NCI-H1105 treated with DMSO at 0.1 percent for 48 hours (cell line): ENCODE measurements at regions not wholly inside any gene's neighbourhood (a gene's known extent, or its start where the extent isn't known, plus 50 kb on each side); places are given as distances from the start of the nearest gene placed in this dataset.

Experiments
- DNase-seq: peaks from one replicate; lab custom pipeline; 2025; lab: John Stamatoyannopoulos, UW

GRCh38 chr5:129341306-129341705 is 118.8 kb upstream of the ADAMTS19 start:
- DNase-seq = no peak

GRCh38 chr5:129342796-129343195 is 117.3 kb upstream of the ADAMTS19 start:
- no peak for DNase-seq

- no peak for DNase-seq
These were observed 114.7 kb upstream of the ADAMTS19 start for GRCh38 chr5:129345213-129345924.

- no peak for DNase-seq
These were observed 103.3 kb upstream of the ADAMTS19 start for GRCh38 chr5:129356846-129357245.

- no peak for DNase-seq
These were observed 102.0 kb upstream of the ADAMTS19 start for GRCh38 chr5:129358069-129358468.

GRCh38 chr5:129359450-129359849 is 100.6 kb upstream of the ADAMTS19 start:
- no peak for DNase-seq

GRCh38 chr5:129361441-129362025 is 98.6 kb upstream of the ADAMTS19 start:
- no peak for DNase-seq

- DNase-seq = no peak
These were observed 97.6 kb upstream of the ADAMTS19 start for GRCh38 chr5:129362456-129362855.

GRCh38 chr5:129363991-129364390 is 96.1 kb upstream of the ADAMTS19 start:
- no peak for DNase-seq

- no peak for DNase-seq
These were observed 92.2 kb upstream of the ADAMTS19 start for GRCh38 chr5:129367883-129368282.

- DNase-seq = no peak
These were observed 88.1 kb upstream of the ADAMTS19 start for GRCh38 chr5:129372025-129372424.

GRCh38 chr5:129377504-129377903 is 82.6 kb upstream of the ADAMTS19 start:
- DNase-seq = peak; percentile 85

- no peak for DNase-seq
These were observed 81.1 kb upstream of the ADAMTS19 start for GRCh38 chr5:129378961-129379360.

- DNase-seq = no peak
These were observed 80.7 kb upstream of the ADAMTS19 start for GRCh38 chr5:129379406-129379805.

- no peak for DNase-seq
These were observed 77.0 kb upstream of the ADAMTS19 start for GRCh38 chr5:129382921-129383672.

GRCh38 chr5:129384193-129384592 is 75.9 kb upstream of the ADAMTS19 start:
- no peak for DNase-seq

GRCh38 chr5:129384736-129385135 is 75.4 kb upstream of the ADAMTS19 start:
- DNase-seq = no peak

- DNase-seq = no peak
These were observed 72.2 kb upstream of the ADAMTS19 start for GRCh38 chr5:129387944-129388343.

- no peak for DNase-seq
These were observed 67.4 kb upstream of the ADAMTS19 start for GRCh38 chr5:129392681-129393080.

- no peak for DNase-seq
These were observed 64.9 kb upstream of the ADAMTS19 start for GRCh38 chr5:129395247-129395646.

GRCh38 chr5:129398026-129398678 is 61.9 kb upstream of the ADAMTS19 start:
- no peak for DNase-seq

GRCh38 chr5:129399069-129399468 is 61.0 kb upstream of the ADAMTS19 start:
- no peak for DNase-seq
